A549 (cell line): ENCODE measurements at regions not wholly inside any gene's neighbourhood (a gene's known extent, or its start where the extent isn't known, plus 50 kb on each side); places are given as distances from the start of the nearest gene placed in this dataset.
A peak's percentile ranks its signal among the peaks of the same experiment; 100 is the strongest.

ENCODE experiments used
- ATAC-seq, 2 experiments: fragments of 200-7000 bp in 1 of 2; fragments of >200 bp in 1 of 2; cut with Nextera tagmentation in 1 of 2; cut with Tn5 transposase in 1 of 2; 3 replicates each; pipeline versions ENCODE4 v1.8.0 to v1.9.1; 2018 to 2020; ENCODE audit warnings: mild to moderate bottlenecking in 1 of 2, moderate library complexity in 1 of 2
- CTCF ChIA-PET: fragments of 300-600 bp; sonication (Branson Sonifier 250); formaldehyde crosslinking; extraction: SDS; loops from one replicate; lab custom pipeline; 2021; ENCODE audit warnings: antibody characterized with exemption, inconsistent platforms; lab: Yijun Ruan, JAX
- POLR2A ChIA-PET: fragments of 350-600 bp; formaldehyde crosslinking; extraction: SDS; loops from one replicate; lab custom pipeline; 2021; ENCODE audit warnings: antibody characterized with exemption, inconsistent platforms; lab: Yijun Ruan, JAX
- DNase-seq, 2 experiments: peaks; one replicate each; pipeline versions ENCODE4 v3.0.0 to v3.0.0-alpha.2; 2011 to 2016; ENCODE audit warnings: low read depth in 1 of 2, low spot score in 1 of 2
- FAIRE-seq: peaks from 2 replicates; lab custom pipeline; 2011; peaks lifted over from hg19 to GRCh38; lab: Jason Lieb, UNC
- H3K27ac ChIP-seq, 2 experiments: fragments of >200 bp; sonication (Bioruptor Twin); formaldehyde crosslinking; 3 replicates each; pipeline ENCODE4 v1.5.1; 2016 to 2017
- H3K4me1 ChIP-seq: fragments of >200 bp; sonication (Bioruptor Twin); formaldehyde crosslinking; 3 replicates; pipeline ENCODE4 v1.6.1; 2016
- H3K4me2 ChIP-seq: fragments of >200 bp; sonication (Bioruptor Twin); formaldehyde crosslinking; 3 replicates; pipeline ENCODE4 v1.6.1; 2016
- H3K4me3 ChIP-seq: fragments of >200 bp; sonication (Bioruptor Twin); formaldehyde crosslinking; 3 replicates; pipeline ENCODE4 v1.5.1; 2016
- H3K9me3 ChIP-seq: fragments of >200 bp; sonication (Bioruptor Twin); formaldehyde crosslinking; 3 replicates; pipeline ENCODE4 v1.6.1; 2016
- BCL3 ChIP-seq: fragments of >200 bp; sonication (Bioruptor Twin); formaldehyde crosslinking; IDR thresholded peaks from 3 replicates; pipeline ENCODE4 v1.6.1; 2016
- CBX8 ChIP-seq: fragments of 200-600 bp; sonication (generic); IDR thresholded peaks from 2 replicates; pipeline ENCODE4 v1.6.1; 2016
- CHD2 ChIP-seq: fragments of 150-350 bp; IDR thresholded peaks from 2 replicates; pipeline ENCODE4 v1.6.1; 2014; ENCODE audit warnings: low read length; ENCODE audit not compliant: partially characterized antibody
- EP300 ChIP-seq, 2 experiments: fragments of >200 bp; sonication (Bioruptor Twin); formaldehyde crosslinking; IDR thresholded peaks; 2 replicates in 1 of 2; 3 replicates in 1 of 2; pipeline ENCODE4 v1.6.1; 2016 to 2017
- ESRRA ChIP-seq: fragments of 150-350 bp; IDR thresholded peaks from 2 replicates; pipeline ENCODE4 v1.6.1; 2014; ENCODE audit warnings: mild to moderate bottlenecking, low read length, borderline replicate concordance
- FOSB ChIP-seq: fragments of 250-450 bp; sonication (Bioruptor Pico); IDR thresholded peaks from 2 replicates; pipeline ENCODE4 v1.5.0; 2020; ENCODE audit warnings: mild to moderate bottlenecking, moderate library complexity
- GATA3 ChIP-seq: IDR thresholded peaks from 2 replicates; pipeline ENCODE4 v1.6.1; 2012; ENCODE audit warnings: borderline replicate concordance
- HMGXB4 ChIP-seq: fragments of 250-450 bp; sonication (Bioruptor Pico); IDR thresholded peaks from 2 replicates; pipeline ENCODE4 v1.5.0; 2021; ENCODE audit warnings: mild to moderate bottlenecking, moderate library complexity, borderline replicate concordance
- JUN ChIP-seq, 2 experiments: fragments of >200 bp; sonication (Bioruptor Twin); formaldehyde crosslinking; IDR thresholded peaks; 2 replicates in 1 of 2; 3 replicates in 1 of 2; pipeline ENCODE4 v1.6.1; 2016 to 2017
- PHF8 ChIP-seq: fragments of 200-600 bp; sonication (generic); IDR thresholded peaks from 2 replicates; pipeline ENCODE4 v1.6.1; 2016; ENCODE audit warnings: low read depth, mild to moderate bottlenecking, antibody characterized with exemption, moderate library complexity, borderline replicate concordance
- RARB ChIP-seq: fragments of 250-450 bp; sonication (Bioruptor Pico); IDR thresholded peaks from 2 replicates; pipeline ENCODE4 v1.8.0; 2021; ENCODE audit warnings: mild to moderate bottlenecking, moderate library complexity
- SMC3 ChIP-seq: fragments of >200 bp; sonication (Bioruptor Twin); formaldehyde crosslinking; IDR thresholded peaks from 3 replicates; pipeline ENCODE4 v1.6.1; 2018; ENCODE audit warnings: inconsistent platforms
- ZFP36 ChIP-seq: fragments of 450-650 bp; IDR thresholded peaks from 2 replicates; pipeline ENCODE4 v1.6.1; 2014; ENCODE audit warnings: borderline replicate concordance; ENCODE audit not compliant: partially characterized antibody
- ZSCAN20 ChIP-seq: fragments of 250-450 bp; sonication (Bioruptor Pico); IDR thresholded peaks from 2 replicates; pipeline ENCODE4 v1.8.0; 2022; ENCODE audit warnings: mild to moderate bottlenecking, moderate library complexity
- WGBS: methylation state at CpG from one replicate; pipeline ENCODE4 v1.1.6; 2017; ENCODE audit errors: missing lambda C conversion rate; 5-methylcytosine and 5-hydroxymethylcytosine counted together
- TF ChIP-seq, protein P1 (sequence below): IDR thresholded peaks from 2 replicates; pipeline ENCODE4 v1.6.1; 2012
- TF ChIP-seq, protein P2 (sequence below): IDR thresholded peaks from 2 replicates; pipeline ENCODE4 v1.6.1; 2012

DNA sequence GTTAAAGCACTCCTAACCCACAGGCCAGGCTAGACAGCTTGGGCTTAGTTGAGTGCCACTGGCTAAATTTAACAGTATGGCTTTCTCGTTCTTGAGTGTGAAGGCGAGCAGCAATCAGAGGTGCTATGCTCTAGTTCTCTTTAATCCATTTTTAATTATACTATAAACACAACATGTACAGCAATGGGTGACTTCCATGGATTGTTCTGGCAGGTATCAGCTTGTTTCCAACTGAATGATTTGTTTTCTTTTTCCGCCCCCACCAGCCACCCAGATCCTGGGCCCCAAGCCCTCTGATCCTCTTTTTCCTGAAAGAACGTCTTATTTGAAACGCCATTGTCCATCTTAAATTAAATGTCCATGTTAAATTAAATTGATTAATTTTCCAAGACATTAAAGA is 244.8 kb downstream of the IKZF2 start:
- H3K9me3 ChIP-seq = no peaks in the 10 kb centered on the region
- peak overlapping the region; percentile 73 for H3K4me2 ChIP-seq
- TF ChIP-seq ZSCAN20 (CRISPR knock-in tag) = no peak
- TF ChIP-seq PHF8 = no peak
- TF ChIP-seq, protein P1, sequence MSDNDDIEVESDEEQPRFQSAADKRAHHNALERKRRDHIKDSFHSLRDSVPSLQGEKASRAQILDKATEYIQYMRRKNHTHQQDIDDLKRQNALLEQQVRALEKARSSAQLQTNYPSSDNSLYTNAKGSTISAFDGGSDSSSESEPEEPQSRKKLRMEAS = no peak
- no peak for TF ChIP-seq EP300 (IDR thresholded peaks at IDR 0.05)
- no peak for TF ChIP-seq CBX8
- TF ChIP-seq RARB (CRISPR knock-in tag) = no peak
- no peak for TF ChIP-seq ZFP36
- no peak for TF ChIP-seq ESRRA
- no peak for TF ChIP-seq JUN (IDR thresholded peaks at IDR 0.05)
- no peak for TF ChIP-seq CHD2
- H3K4me1 ChIP-seq = peaks cover 21% of the 10 kb centered on the region
- 85% methylated on average over 5 of the region's 5 CpGs for WGBS
- CTCF ChIA-PET = no interaction called here
- DNase-seq (no peak), FAIRE-seq (no peak), ATAC-seq (no peak)
- H3K4me3 ChIP-seq = no peak overlapping the region
- POLR2A ChIA-PET = interaction anchor here (0.6 kb wide), 1 partner anchor 29 kb away, joined by 3 read pairs; no protein-coding TSS in a partner anchor
- peak overlapping the region in 1 of 2 experiments; percentile 53; a peak in 3 of 6 replicates for H3K27ac ChIP-seq

- ATAC-seq = peak; percentile 62 to 86
- Histone ChIP-seq H3K4me2 (peak overlapping the region; percentile 73), H3K9me3 (no peaks in the 10 kb centered on the region), H3K4me1 (peaks cover 17% of the 10 kb centered on the region), H3K27ac (peak overlapping the region; percentile 50 to 53; a peak in 5 of 6 replicates), H3K4me3 (no peak overlapping the region)
- no peak for FAIRE-seq
- POLR2A ChIA-PET = no interaction called here
- CTCF ChIA-PET = no interaction called here
- TF ChIP-seq ZFP36 = no peak
- TF ChIP-seq PHF8 = no peak
- TF ChIP-seq, protein P2, sequence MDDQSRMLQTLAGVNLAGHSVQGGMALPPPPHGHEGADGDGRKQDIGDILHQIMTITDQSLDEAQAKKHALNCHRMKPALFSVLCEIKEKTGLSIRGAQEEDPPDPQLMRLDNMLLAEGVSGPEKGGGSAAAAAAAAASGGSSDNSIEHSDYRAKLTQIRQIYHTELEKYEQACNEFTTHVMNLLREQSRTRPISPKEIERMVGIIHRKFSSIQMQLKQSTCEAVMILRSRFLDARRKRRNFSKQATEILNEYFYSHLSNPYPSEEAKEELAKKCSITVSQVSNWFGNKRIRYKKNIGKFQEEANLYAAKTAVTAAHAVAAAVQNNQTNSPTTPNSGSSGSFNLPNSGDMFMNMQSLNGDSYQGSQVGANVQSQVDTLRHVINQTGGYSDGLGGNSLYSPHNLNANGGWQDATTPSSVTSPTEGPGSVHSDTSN = no peak
- TF ChIP-seq FOSB (CRISPR knock-in tag) = no peak
- no peak for TF ChIP-seq SMC3
- no peak for TF ChIP-seq JUN (IDR thresholded peaks at IDR 0.05)
- no peak for TF ChIP-seq HMGXB4 (CRISPR knock-in tag)
- no peak; the same call in 1 of the 2 replicates for TF ChIP-seq GATA3
- WGBS = 9% methylated on average over 6 of the region's 6 CpGs
- peak in 1 of 2 experiments; percentile 76 for DNase-seq
These were observed 245.7 kb downstream of the IKZF2 start for GRCh38 chr2:212905640-212906201.

DNA sequence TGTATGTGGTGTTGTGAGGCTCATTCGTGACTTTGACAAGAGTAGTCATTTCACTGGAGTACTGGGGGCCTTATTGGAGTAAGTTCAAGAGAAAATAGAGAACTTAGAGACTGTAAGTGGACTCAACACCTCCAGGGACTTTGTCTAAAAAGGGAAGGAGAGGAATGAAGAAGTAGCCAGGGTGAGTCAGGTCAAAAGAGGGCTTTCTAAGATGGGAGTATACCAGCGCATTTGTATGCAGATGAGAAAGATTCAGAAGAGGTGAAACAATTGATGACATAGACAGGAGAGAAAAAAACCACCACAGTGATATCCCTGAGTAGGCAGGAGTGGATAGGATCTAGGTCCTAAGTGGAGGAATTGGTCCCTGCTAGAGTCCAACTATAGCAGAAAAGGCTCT is 246.8 kb downstream of the IKZF2 start:
- ChIA-PET POLR2A (no interaction called here), CTCF (no interaction called here)
- no peak overlapping the region for H3K27ac ChIP-seq
- FAIRE-seq (no peak), DNase-seq (no peak), ATAC-seq (no peak)
- TF ChIP-seq BCL3 = no peak
- 82% methylated on average over 2 of the region's 2 CpGs for WGBS
- no peaks in the 10 kb centered on the region for H3K9me3 ChIP-seq
- no peak overlapping the region for H3K4me2 ChIP-seq
- H3K4me3 ChIP-seq = no peak overlapping the region
- peaks cover 17% of the 10 kb centered on the region for H3K4me1 ChIP-seq
